ENCODE measurements at regions not wholly inside any gene's neighbourhood (a gene's known extent, or its start where the extent isn't known, plus 50 kb on each side); places are given as distances from the start of the nearest gene placed in this dataset.
A peak's percentile ranks its signal among the peaks of the same experiment; 100 is the strongest.

GRCh38 chr2:62412347-62412742 is 93.7 kb downstream of the TMEM17 start:
- H3K4me3 Mint-ChIP-seq = no peak overlapping the region
- H3K4me2 ChIP-seq (replicated peaks; ENCODE audit: extremely low read depth, low read length, poor library complexity, severe bottlenecking) = no peak overlapping the region
- no peak overlapping the region for H3K27ac ChIP-seq (ENCODE audit: low read depth in 1 of 2, low read length in 2 of 2)
- H2AFZ ChIP-seq (ENCODE audit: insufficient read depth, low read depth, low read length, poor library complexity, severe bottlenecking) = peak overlapping the region; percentile 88
- no peaks in the 10 kb centered on the region for H3K79me2 ChIP-seq (ENCODE audit: insufficient read depth, low read length)
- H3K9ac ChIP-seq (ENCODE audit: insufficient read depth, low read length, poor library complexity, severe bottlenecking) = no peak overlapping the region
- H3K27me3 Mint-ChIP-seq (ENCODE audit: low read depth in 3 of 3) = peaks cover 0 to 1% (median 1%) of the 10 kb centered on the region in 3 donors
- TF ChIP-seq CTCF (IDR thresholded peaks at IDR 0.05) = peak; percentile 33
- peaks cover 0 to 2% (median 0%) of the 10 kb centered on the region in 7 donors for H3K9me3 Mint-ChIP-seq
- H4K20me1 ChIP-seq (ENCODE audit: insufficient read depth, low read length) = no peaks in the 10 kb centered on the region
- intact Hi-C loops (cut with micrococcal nuclease) = loop anchor here (2.0 to 5.0 kb wide), 4 partner anchors 420 to 496 kb away; no protein-coding TSS in a partner anchor
- 50% methylated on average over 1 of the region's 4 CpGs for WGBS (ENCODE audit: insufficient coverage)
- H3K9me3 ChIP-seq (replicated peaks in 1 of 2; ENCODE audit: control insufficient read depth in 1 of 2, insufficient read depth in 1 of 2, low read length in 2 of 2) = no peaks in the 10 kb centered on the region
- no peaks in the 10 kb centered on the region for H3K36me3 ChIP-seq (replicated peaks in 1 of 2; ENCODE audit: control insufficient read depth in 1 of 2, insufficient read depth in 2 of 2, low read length in 2 of 2)
- H3K27me3 ChIP-seq (ENCODE audit: control insufficient read depth in 2 of 2, insufficient read depth in 2 of 2, low read length in 2 of 2) = no peaks in the 10 kb centered on the region
- H3K4me1 Mint-ChIP-seq = peaks cover 18% of the 10 kb centered on the region
- DNase-seq = no peak
- H3K36me3 Mint-ChIP-seq = no peaks in the 10 kb centered on the region
- H3K27ac Mint-ChIP-seq = peak overlapping the region in 1 of 7 donors; percentile 2
- H3K4me1 ChIP-seq (ENCODE audit: control insufficient read depth in 1 of 2, insufficient read depth in 2 of 2, low read length in 2 of 2) = peaks cover 11 to 23% of the 10 kb centered on the region in 2 donors
- no peak overlapping the region for H3K4me3 ChIP-seq (replicated peaks in 1 of 3; ENCODE audit: low read depth in 2 of 3, low read length in 3 of 3)

- Histone ChIP-seq H3K4me3 (replicated peaks in 1 of 3; ENCODE audit: low read depth in 2 of 3, low read length in 3 of 3) (no peak overlapping the region), H3K27me3 (ENCODE audit: control insufficient read depth in 2 of 2, insufficient read depth in 2 of 2, low read length in 2 of 2) (no peaks in the 10 kb centered on the region), H2AFZ (ENCODE audit: insufficient read depth, low read depth, low read length, poor library complexity, severe bottlenecking) (peak overlapping the region; percentile 88), H3K27ac (ENCODE audit: low read depth in 1 of 2, low read length in 2 of 2) (no peak overlapping the region), H3K36me3 (replicated peaks in 1 of 2; ENCODE audit: control insufficient read depth in 1 of 2, insufficient read depth in 2 of 2, low read length in 2 of 2) (no peaks in the 10 kb centered on the region), H3K9ac (ENCODE audit: insufficient read depth, low read length, poor library complexity, severe bottlenecking) (peak overlapping the region; percentile 34), H3K4me1 (ENCODE audit: control insufficient read depth in 1 of 2, insufficient read depth in 2 of 2, low read length in 2 of 2) (peaks cover 11 to 23% of the 10 kb centered on the region in 2 donors), H4K20me1 (ENCODE audit: insufficient read depth, low read length) (no peaks in the 10 kb centered on the region), H3K79me2 (ENCODE audit: insufficient read depth, low read length) (no peaks in the 10 kb centered on the region), H3K9me3 (replicated peaks in 1 of 2; ENCODE audit: control insufficient read depth in 1 of 2, insufficient read depth in 1 of 2, low read length in 2 of 2) (no peaks in the 10 kb centered on the region), H3K4me2 (replicated peaks; ENCODE audit: extremely low read depth, low read length, poor library complexity, severe bottlenecking) (no peak overlapping the region)
- WGBS (ENCODE audit: insufficient coverage) = 100% methylated on average over 1 of the region's 2 CpGs
- intact Hi-C loops (cut with micrococcal nuclease) = loop anchor here in 1 of 2 donors (5.0 kb wide), 2 partner anchors 419 to 494 kb away; no protein-coding TSS in a partner anchor
- Mint-ChIP-seq H3K9me3 (no peaks in the 10 kb centered on the region), H3K4me3 (no peak overlapping the region), H3K4me1 (peaks cover 18% of the 10 kb centered on the region), H3K27ac (no peak overlapping the region), H3K36me3 (no peaks in the 10 kb centered on the region), H3K27me3 (ENCODE audit: low read depth in 3 of 3) (peaks cover 0 to 1% (median 1%) of the 10 kb centered on the region in 3 donors)
- no peak for TF ChIP-seq CTCF (IDR thresholded peaks at IDR 0.05)
- DNase-seq = no peak
Observed at GRCh38 chr2:62410926-62411456, 95.0 kb downstream of the TMEM17 start.

All from CD14-positive monocyte (primary cell).